ENCODE measurements at regions not wholly inside any gene's neighbourhood (a gene's known extent, or its start where the extent isn't known, plus 50 kb on each side); places are given as distances from the start of the nearest gene placed in this dataset.

DNA sequence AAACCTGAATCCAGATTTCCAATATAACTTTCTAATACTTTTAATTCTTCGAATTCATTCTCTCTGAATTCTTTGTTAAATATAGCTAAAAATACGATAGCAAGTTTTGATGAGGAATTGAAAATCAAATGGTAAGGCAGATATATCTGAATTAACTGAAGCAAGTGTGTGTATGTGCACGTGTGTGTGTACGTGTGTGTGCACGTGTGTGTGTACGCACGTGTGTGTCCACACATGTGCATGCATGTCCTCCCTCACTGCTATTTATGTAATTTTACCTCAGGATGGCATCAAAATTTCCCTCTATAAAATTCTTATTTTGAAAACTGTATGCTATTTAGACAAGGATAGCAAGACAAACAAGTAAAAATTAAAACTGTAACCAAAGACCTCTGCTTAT lies 961.3 kb upstream of the CNTN5 start:
- H3K4me1 Mint-ChIP-seq, result no peaks in the 10 kb centered on the region
- no CpG with 5 or more reads among the region's 7 CpGs for WGBS (ENCODE audit: insufficient coverage)
- DNase-seq (no peak), ATAC-seq (ENCODE audit: low read depth) (no peak)
- Histone ChIP-seq H3K4me2 (replicated peaks; ENCODE audit: low read depth, low read length, poor library complexity, severe bottlenecking) (no peak overlapping the region), H3K27ac (ENCODE audit: low read length in 2 of 2) (no peak overlapping the region), H3K9me3 (ENCODE audit: control extremely low read depth in 1 of 3, control insufficient read depth in 2 of 3, insufficient read depth in 1 of 3, low read length in 2 of 3) (peaks cover 0 to 6% (median 3%) of the 10 kb centered on the region in 3 donors), H3K4me3 (ENCODE audit: control extremely low read depth in 1 of 5, extremely low read depth in 1 of 5, insufficient read depth in 1 of 5, low read depth in 2 of 5, low read length in 4 of 5) (no peak overlapping the region), H3K36me3 (replicated peaks in 1 of 2; ENCODE audit: control extremely low read depth in 1 of 2, control insufficient read depth in 1 of 2, extremely low read depth in 1 of 2, insufficient read depth in 2 of 2, low read length in 1 of 2) (no peaks in the 10 kb centered on the region), H2AFZ (ENCODE audit: insufficient read depth, low read depth, low read length, poor library complexity, severe bottlenecking) (no peak overlapping the region), H3K4me1 (ENCODE audit: control insufficient read depth in 2 of 2, insufficient read depth in 2 of 2, low read length in 2 of 2) (no peaks in the 10 kb centered on the region), H3K79me2 (ENCODE audit: control insufficient read depth, insufficient read depth, low read length) (no peaks in the 10 kb centered on the region), H3K9ac (ENCODE audit: low read length) (no peak overlapping the region), H4K20me1 (ENCODE audit: control insufficient read depth, insufficient read depth, low read length, poor library complexity, severe bottlenecking) (no peaks in the 10 kb centered on the region), H3K27me3 (replicated peaks in 1 of 4; ENCODE audit: control extremely low read depth in 1 of 4, control insufficient read depth in 3 of 4, insufficient read depth in 4 of 4, low read length in 3 of 4) (no peaks in the 10 kb centered on the region)
- H3K4me3 Mint-ChIP-seq, result no peak overlapping the region
- CTCF ChIA-PET, result no interaction called here
- intact Hi-C loops (cut with micrococcal nuclease), result no loop called here
- no peaks in the 10 kb centered on the region for H3K9me3 Mint-ChIP-seq (ENCODE audit: insufficient read depth)
- no peaks in the 10 kb centered on the region for H3K27me3 Mint-ChIP-seq
- POLR2A ChIA-PET, result no interaction called here
- H3K27ac Mint-ChIP-seq, result no peak overlapping the region
- TF ChIP-seq EZH2 (IDR thresholded peaks at IDR 0.05; ENCODE audit: borderline replicate concordance, insufficient read depth, low read depth, low read length, poor library complexity, severe bottlenecking) (no peak), CTCF (IDR thresholded peaks at IDR 0.05) (no peak)

GRCh38 chr11:98060759-98061158 lies 960.0 kb upstream of the CNTN5 start:
- Histone ChIP-seq H3K36me3 (replicated peaks in 1 of 2; ENCODE audit: control extremely low read depth in 1 of 2, control insufficient read depth in 1 of 2, extremely low read depth in 1 of 2, insufficient read depth in 2 of 2, low read length in 1 of 2) (no peaks in the 10 kb centered on the region), H3K27ac (ENCODE audit: low read length in 2 of 2) (no peak overlapping the region), H3K4me1 (ENCODE audit: control insufficient read depth in 2 of 2, insufficient read depth in 2 of 2, low read length in 2 of 2) (no peaks in the 10 kb centered on the region), H3K4me2 (replicated peaks; ENCODE audit: low read depth, low read length, poor library complexity, severe bottlenecking) (no peak overlapping the region), H3K9ac (ENCODE audit: low read length) (no peak overlapping the region), H3K79me2 (ENCODE audit: control insufficient read depth, insufficient read depth, low read length) (no peaks in the 10 kb centered on the region), H3K27me3 (replicated peaks in 1 of 4; ENCODE audit: control extremely low read depth in 1 of 4, control insufficient read depth in 3 of 4, insufficient read depth in 4 of 4, low read length in 3 of 4) (no peaks in the 10 kb centered on the region), H3K9me3 (ENCODE audit: control extremely low read depth in 1 of 3, control insufficient read depth in 2 of 3, insufficient read depth in 1 of 3, low read length in 2 of 3) (peaks cover 0 to 10% (median 3%) of the 10 kb centered on the region in 3 donors), H2AFZ (ENCODE audit: insufficient read depth, low read depth, low read length, poor library complexity, severe bottlenecking) (no peak overlapping the region), H4K20me1 (ENCODE audit: control insufficient read depth, insufficient read depth, low read length, poor library complexity, severe bottlenecking) (no peaks in the 10 kb centered on the region), H3K4me3 (ENCODE audit: control extremely low read depth in 1 of 5, extremely low read depth in 1 of 5, insufficient read depth in 1 of 5, low read depth in 2 of 5, low read length in 4 of 5) (no peak overlapping the region)
- no peaks in the 10 kb centered on the region for H3K4me1 Mint-ChIP-seq
- no CpG with 5 or more reads among the region's 1 CpG for WGBS (ENCODE audit: insufficient coverage)
- intact Hi-C loops (cut with micrococcal nuclease), result no loop called here
- H3K9me3 Mint-ChIP-seq (ENCODE audit: insufficient read depth), result peaks cover 2% of the 10 kb centered on the region
- TF ChIP-seq EZH2 (IDR thresholded peaks at IDR 0.05; ENCODE audit: borderline replicate concordance, insufficient read depth, low read depth, low read length, poor library complexity, severe bottlenecking), result no peak
- no peak for TF ChIP-seq CTCF (IDR thresholded peaks at IDR 0.05)
- H3K4me3 Mint-ChIP-seq, result no peak overlapping the region
- ChIA-PET CTCF (no interaction called here), POLR2A (no interaction called here)
- ATAC-seq (ENCODE audit: low read depth) (no peak), DNase-seq (no peak)
- H3K27me3 Mint-ChIP-seq, result no peaks in the 10 kb centered on the region
- H3K27ac Mint-ChIP-seq, result no peak overlapping the region
